PC-3 (cell line): ENCODE measurements at regions not wholly inside any gene's neighbourhood (a gene's known extent, or its start where the extent isn't known, plus 50 kb on each side); places are given as distances from the start of the nearest gene placed in this dataset.

Experiments
- ATAC-seq: fragments of 200-7000 bp; cut with Tn5 transposase; 2 replicates; pipeline ENCODE4 v1.9.1; 2020; ENCODE audit warnings: mild to moderate bottlenecking, moderate library complexity
- BruUV-seq: library from RNA; stranded (reverse); fragments of 400-500 nt; replicated peaks from 2 replicates; lab custom pipeline; 2021; lab: Mats Ljungman, UMichigan
- CTCF ChIA-PET: fragments of 300-600 bp; sonication (Branson Sonifier 250); formaldehyde crosslinking; loops from one replicate; lab custom pipeline; 2022; ENCODE audit warnings: antibody characterized with exemption; lab: Charles Lee
- POLR2A ChIA-PET: fragments of 300-600 bp; sonication (Branson Sonifier 250); formaldehyde crosslinking; loops from one replicate; lab custom pipeline; 2022; ENCODE audit warnings: antibody characterized with exemption; ENCODE audit not compliant: unreplicated experiment; lab: Charles Lee
- DNase-seq: peaks from one replicate; pipeline ENCODE4 v3.0.0-alpha.2; 2015
- H2AFZ ChIP-seq: fragments of 300-600 bp; sonication (generic); 2 replicates; pipeline ENCODE4 v1.6.0; 2016; ENCODE audit warnings: antibody characterized with exemption, low read length
- H3F3A ChIP-seq: fragments of 300-600 bp; sonication (generic); one replicate; pipeline ENCODE4 v1.6.0; 2017; ENCODE audit warnings: antibody characterized with exemption, low read length, control low read depth, mild to moderate bottlenecking; ENCODE audit not compliant: unreplicated experiment
- H3K27ac ChIP-seq: fragments of 300-600 bp; sonication (generic); 2 replicates; pipeline ENCODE4 v1.5.1; 2016; ENCODE audit warnings: mild to moderate bottlenecking, low read length
- H3K27me3 ChIP-seq: fragments of 300-600 bp; sonication (generic); 2 replicates; pipeline ENCODE4 v1.6.1; 2016; ENCODE audit warnings: low read length, mixed read lengths
- H3K36me3 ChIP-seq: fragments of 300-600 bp; sonication (generic); 2 replicates; pipeline ENCODE4 v1.6.1; 2016; ENCODE audit warnings: low read depth, mixed run types, low read length, mixed read lengths
- H3K4me1 ChIP-seq: fragments of 300-600 bp; sonication (generic); 2 replicates; pipeline ENCODE4 v1.5.1; 2016; ENCODE audit warnings: low read length; ENCODE audit not compliant: insufficient read depth
- H3K4me2 ChIP-seq: fragments of 300-600 bp; sonication (generic); 2 replicates; pipeline ENCODE4 v1.6.0; 2016; ENCODE audit warnings: low read length
- H3K4me3 ChIP-seq: fragments of 300-600 bp; sonication (generic); 2 replicates; pipeline ENCODE4 v1.5.1; 2016; ENCODE audit warnings: mild to moderate bottlenecking, low read length, mixed read lengths
- H3K79me2 ChIP-seq: fragments of 300-600 bp; sonication (generic); 2 replicates; pipeline ENCODE4 v1.6.1; 2017; ENCODE audit warnings: low read length, mixed read lengths
- H3K9ac ChIP-seq: fragments of 300-600 bp; sonication (generic); 2 replicates; pipeline ENCODE4 v1.6.0; 2016; ENCODE audit warnings: mild to moderate bottlenecking, low read length
- H3K9me2 ChIP-seq: fragments of 300-600 bp; sonication (generic); replicated peaks from 2 replicates; pipeline ENCODE4 v1.6.1; 2016; ENCODE audit warnings: mixed run types, low read length, mixed read lengths
- H3K9me3 ChIP-seq: fragments of 300-600 bp; sonication (generic); 2 replicates; pipeline ENCODE4 v1.6.1; 2016; ENCODE audit warnings: low read length, mixed read lengths
- H4K20me1 ChIP-seq: fragments of 300-600 bp; sonication (generic); 2 replicates; pipeline ENCODE4 v1.6.1; 2016; ENCODE audit warnings: low read length, mixed read lengths
- CTCF ChIP-seq: fragments of 300-600 bp; sonication (generic); conservative IDR thresholded peaks from 2 replicates; pipeline ENCODE4 v1.5.1; 2017; ENCODE audit warnings: antibody characterized with exemption, low read depth, mild to moderate bottlenecking, low read length
- EZH2 ChIP-seq: fragments of 300-600 bp; sonication (generic); IDR thresholded peaks from one replicate; pipeline ENCODE4 v1.6.1; 2017; ENCODE audit warnings: antibody characterized with exemption, mild to moderate bottlenecking, low read length; ENCODE audit not compliant: unreplicated experiment
- EZH2phosphoT487 ChIP-seq: fragments of 300-600 bp; sonication (generic); IDR thresholded peaks from 2 replicates; pipeline ENCODE4 v1.6.1; 2018; ENCODE audit warnings: mild to moderate bottlenecking, antibody characterized with exemption, low read length, borderline replicate concordance
- intact Hi-C: fragments of 100-400 bp; cut with micrococcal nuclease; formaldehyde crosslinking; loops from 2 replicates; pipeline ENCODE4 v1.9.0; 2023

GRCh38 chr3:194078045-194078821, 57.7 kb upstream of the HES1 start:
- TF ChIP-seq EZH2 (no peak), CTCF (no peak), EZH2phosphoT487 (no peak)
- DNase-seq (no peak), ATAC-seq (no peak)
- ChIA-PET POLR2A (no interaction called here), CTCF (no interaction called here)
- H3K9me3 ChIP-seq = no peaks in the 10 kb centered on the region
- no peak overlapping the region for H3K4me2 ChIP-seq
- no peak overlapping the region for H3K9ac ChIP-seq
- H3K9me2 ChIP-seq = no peaks in the 10 kb centered on the region
- no peak overlapping the region for H3K4me3 ChIP-seq
- no TSS peak for BruUV-seq
- peaks cover 14% of the 10 kb centered on the region for H3K4me1 ChIP-seq
- H2AFZ ChIP-seq = no peak overlapping the region
- H3K36me3 ChIP-seq = no peaks in the 10 kb centered on the region
- intact Hi-C loops = loop anchor here (10.0 kb wide), 1 partner anchor 237 kb away; no protein-coding TSS in a partner anchor
- no peaks in the 10 kb centered on the region for H4K20me1 ChIP-seq
- no peak overlapping the region for H3K27ac ChIP-seq
- no peaks in the 10 kb centered on the region for H3K79me2 ChIP-seq
- no peaks in the 10 kb centered on the region for H3K27me3 ChIP-seq
- no peaks in the 10 kb centered on the region for H3F3A ChIP-seq

GRCh38 chr3:194079702-194080172, 56.2 kb upstream of the HES1 start:
- Histone ChIP-seq H3F3A (no peaks in the 10 kb centered on the region), H4K20me1 (no peaks in the 10 kb centered on the region), H3K4me1 (peaks cover 14% of the 10 kb centered on the region), H3K27me3 (no peaks in the 10 kb centered on the region), H3K4me3 (no peak overlapping the region), H2AFZ (no peak overlapping the region), H3K79me2 (no peaks in the 10 kb centered on the region), H3K9ac (no peak overlapping the region), H3K36me3 (no peaks in the 10 kb centered on the region), H3K9me2 (no peaks in the 10 kb centered on the region), H3K4me2 (no peak overlapping the region), H3K9me3 (no peaks in the 10 kb centered on the region), H3K27ac (no peak overlapping the region)
- no TSS peak for BruUV-seq
- no peak for ATAC-seq
- TF ChIP-seq EZH2phosphoT487 (no peak), CTCF (no peak), EZH2 (no peak)
- CTCF ChIA-PET = no interaction called here
- intact Hi-C loops = loop anchor here (10.0 kb wide), 1 partner anchor 235 kb away; no protein-coding TSS in a partner anchor
- POLR2A ChIA-PET = no interaction called here
- no peak for DNase-seq

GRCh38 chr3:194080436-194080835, 55.5 kb upstream of the HES1 start:
- H3K4me2 ChIP-seq = no peak overlapping the region
- CTCF ChIA-PET = no interaction called here
- peaks cover 9% of the 10 kb centered on the region for H3K4me1 ChIP-seq
- no peak overlapping the region for H3K4me3 ChIP-seq
- TF ChIP-seq EZH2phosphoT487 = no peak
- TF ChIP-seq CTCF = no peak
- no peak for TF ChIP-seq EZH2
- H3K27me3 ChIP-seq = no peaks in the 10 kb centered on the region
- H3K36me3 ChIP-seq = no peaks in the 10 kb centered on the region
- H3F3A ChIP-seq = no peaks in the 10 kb centered on the region
- DNase-seq (no peak), ATAC-seq (no peak)
- no peaks in the 10 kb centered on the region for H3K9me2 ChIP-seq
- no peak overlapping the region for H2AFZ ChIP-seq
- H3K27ac ChIP-seq = no peak overlapping the region
- H4K20me1 ChIP-seq = no peaks in the 10 kb centered on the region
- POLR2A ChIA-PET = no interaction called here
- no peak overlapping the region for H3K9ac ChIP-seq
- intact Hi-C loops = no loop called here
- no peaks in the 10 kb centered on the region for H3K79me2 ChIP-seq
- no peaks in the 10 kb centered on the region for H3K9me3 ChIP-seq
- BruUV-seq = no TSS peak
